OCI-LY1 (cell line): ENCODE measurements at regions not wholly inside any gene's neighbourhood (a gene's known extent, or its start where the extent isn't known, plus 50 kb on each side); places are given as distances from the start of the nearest gene placed in this dataset.

Experiments
- H2AFZ ChIP-seq: fragments of 200-600 bp; sonication (generic), shearing (Covaris generic); 2 replicates; pipeline ENCODE4 v1.6.0; 2014; ENCODE audit warnings: antibody characterized with exemption, mild to moderate bottlenecking, low read length
- H3F3A ChIP-seq: fragments of 200-600 bp; sonication (generic), shearing (Covaris generic); 2 replicates; pipeline ENCODE4 v1.6.0; 2014; ENCODE audit warnings: mild to moderate bottlenecking, antibody characterized with exemption, low read length, moderate library complexity; ENCODE audit not compliant: insufficient read depth
- H3K27ac ChIP-seq: fragments of 200-600 bp; sonication (generic); 2 replicates; pipeline ENCODE4 v1.5.1; 2014; ENCODE audit warnings: low read length, mixed run types, mild to moderate bottlenecking, low read depth; ENCODE audit not compliant: poor library complexity, severe bottlenecking
- H3K27me3 ChIP-seq: fragments of 200-600 bp; sonication (generic); 2 replicates; pipeline ENCODE4 v1.6.0; 2014; ENCODE audit warnings: antibody characterized with exemption, mild to moderate bottlenecking, low read length, moderate library complexity; ENCODE audit not compliant: insufficient read depth
- H3K36me3 ChIP-seq: fragments of 200-600 bp; sonication (generic); 2 replicates; pipeline ENCODE4 v1.6.1; 2014; ENCODE audit warnings: mild to moderate bottlenecking, antibody characterized with exemption, low read length, moderate library complexity, mixed read lengths; ENCODE audit not compliant: insufficient read depth
- H3K4me1 ChIP-seq: fragments of 200-600 bp; sonication (generic); 2 replicates; pipeline ENCODE4 v1.5.1; 2014; ENCODE audit warnings: mild to moderate bottlenecking, low read length, moderate library complexity; ENCODE audit not compliant: insufficient read depth, severe bottlenecking
- H3K4me2 ChIP-seq: fragments of 200-600 bp; sonication (generic), shearing (Covaris generic); 2 replicates; pipeline ENCODE4 v1.6.1; 2014; ENCODE audit warnings: low read length
- H3K4me3 ChIP-seq: fragments of 200-600 bp; sonication (generic); 2 replicates; pipeline ENCODE4 v1.5.1; 2014; ENCODE audit warnings: low read length, low read depth, mild to moderate bottlenecking, mixed read lengths; ENCODE audit not compliant: poor library complexity, severe bottlenecking
- H3K79me2 ChIP-seq: fragments of 200-600 bp; shearing (Covaris generic); 2 replicates; pipeline ENCODE4 v1.6.1; 2016; ENCODE audit warnings: mixed run types, low read length, mixed read lengths; ENCODE audit not compliant: insufficient read depth
- H3K9ac ChIP-seq: fragments of 200-600 bp; sonication (generic), shearing (Covaris generic); 2 replicates; pipeline ENCODE4 v1.6.1; 2014; ENCODE audit warnings: mild to moderate bottlenecking, low read length, mixed read lengths
- H3K9me2 ChIP-seq: fragments of 200-600 bp; sonication (generic), shearing (Covaris generic); 2 replicates; pipeline ENCODE4 v1.6.1; 2014; ENCODE audit warnings: low read depth, mild to moderate bottlenecking, low read length, mixed read lengths
- H3K9me3 ChIP-seq: fragments of 200-600 bp; shearing (Covaris generic); 2 replicates; pipeline ENCODE4 v1.6.1; 2014; ENCODE audit warnings: low read length, mixed read lengths
- H4K20me1 ChIP-seq: fragments of 200-600 bp; sonication (generic), shearing (Covaris generic); 2 replicates; pipeline ENCODE4 v1.6.0; 2016; ENCODE audit warnings: mild to moderate bottlenecking, low read length; ENCODE audit not compliant: insufficient read depth
- EZH2 ChIP-seq: fragments of 200-600 bp; sonication (generic), shearing (Covaris generic); IDR thresholded peaks from 2 replicates; pipeline ENCODE4 v1.8.0; 2017; ENCODE audit warnings: borderline replicate concordance, mixed run types, mild to moderate bottlenecking, antibody characterized with exemption, low read length, moderate library complexity, mixed read lengths
- TF ChIP-seq, protein P1 (sequence below): fragments of 200-600 bp; sonication (generic), shearing (Covaris generic); IDR thresholded peaks from 2 replicates; pipeline ENCODE4 v1.5.1; 2017; ENCODE audit warnings: mild to moderate bottlenecking, antibody characterized with exemption, low read length, moderate library complexity, mixed read lengths

DNA sequence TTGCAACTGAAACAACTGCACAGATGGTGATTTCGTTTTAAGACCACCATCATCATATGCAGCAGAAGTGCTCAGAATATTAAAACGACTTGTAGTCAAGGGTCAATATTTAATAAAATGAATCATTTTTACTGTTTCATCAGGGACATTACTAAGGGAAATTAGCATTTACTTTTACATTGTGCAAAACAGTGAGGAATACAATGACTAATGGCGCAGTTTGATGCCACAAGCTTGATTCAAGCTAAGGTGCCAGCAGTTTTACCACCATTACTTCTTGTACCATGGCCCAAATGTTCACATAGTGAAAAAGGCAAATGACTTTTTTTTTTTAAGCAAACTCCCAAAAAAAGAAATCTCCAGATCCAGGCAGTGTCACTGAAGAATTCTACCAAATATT, 277.4 kb upstream of the CHRNA7 start:
- H3K9me3 ChIP-seq, result no peaks in the 10 kb centered on the region
- TF ChIP-seq, protein P1, sequence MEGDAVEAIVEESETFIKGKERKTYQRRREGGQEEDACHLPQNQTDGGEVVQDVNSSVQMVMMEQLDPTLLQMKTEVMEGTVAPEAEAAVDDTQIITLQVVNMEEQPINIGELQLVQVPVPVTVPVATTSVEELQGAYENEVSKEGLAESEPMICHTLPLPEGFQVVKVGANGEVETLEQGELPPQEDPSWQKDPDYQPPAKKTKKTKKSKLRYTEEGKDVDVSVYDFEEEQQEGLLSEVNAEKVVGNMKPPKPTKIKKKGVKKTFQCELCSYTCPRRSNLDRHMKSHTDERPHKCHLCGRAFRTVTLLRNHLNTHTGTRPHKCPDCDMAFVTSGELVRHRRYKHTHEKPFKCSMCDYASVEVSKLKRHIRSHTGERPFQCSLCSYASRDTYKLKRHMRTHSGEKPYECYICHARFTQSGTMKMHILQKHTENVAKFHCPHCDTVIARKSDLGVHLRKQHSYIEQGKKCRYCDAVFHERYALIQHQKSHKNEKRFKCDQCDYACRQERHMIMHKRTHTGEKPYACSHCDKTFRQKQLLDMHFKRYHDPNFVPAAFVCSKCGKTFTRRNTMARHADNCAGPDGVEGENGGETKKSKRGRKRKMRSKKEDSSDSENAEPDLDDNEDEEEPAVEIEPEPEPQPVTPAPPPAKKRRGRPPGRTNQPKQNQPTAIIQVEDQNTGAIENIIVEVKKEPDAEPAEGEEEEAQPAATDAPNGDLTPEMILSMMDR, result no peak
- TF ChIP-seq EZH2, result no peak
- no peaks in the 10 kb centered on the region for H3K9me2 ChIP-seq
- H3K27ac ChIP-seq, result no peak overlapping the region
- H3K4me1 ChIP-seq, result no peaks in the 10 kb centered on the region
- no peaks in the 10 kb centered on the region for H3K79me2 ChIP-seq
- no peaks in the 10 kb centered on the region for H3K36me3 ChIP-seq
- no peak overlapping the region for H3K4me3 ChIP-seq
- H3K4me2 ChIP-seq, result no peak overlapping the region
- H3K27me3 ChIP-seq, result no peaks in the 10 kb centered on the region
- no peak overlapping the region for H2AFZ ChIP-seq
- H3K9ac ChIP-seq, result no peak overlapping the region
- H4K20me1 ChIP-seq, result no peaks in the 10 kb centered on the region
- H3F3A ChIP-seq, result no peaks in the 10 kb centered on the region

DNA sequence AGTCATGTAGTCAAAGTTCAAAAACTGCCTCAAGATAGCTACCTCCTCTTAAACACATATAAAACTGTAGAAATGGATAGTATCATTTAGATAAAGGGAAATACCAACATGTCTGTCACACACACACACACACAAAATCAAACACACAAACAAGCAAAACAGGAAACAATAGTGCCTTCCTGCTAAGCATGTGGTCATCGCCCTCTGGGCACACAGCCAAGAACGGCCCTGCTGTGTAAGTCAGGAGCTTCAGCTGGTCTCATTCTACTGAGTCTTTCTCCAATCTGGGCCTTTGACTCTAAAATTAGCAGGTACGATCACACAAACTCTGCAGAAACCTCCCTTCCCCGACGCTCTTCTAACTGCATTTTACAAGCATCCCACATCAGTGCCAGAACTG, 272.2 kb upstream of the CHRNA7 start:
- H2AFZ ChIP-seq, result no peak overlapping the region
- no peaks in the 10 kb centered on the region for H3K4me1 ChIP-seq
- no peak for TF ChIP-seq EZH2
- TF ChIP-seq, protein P1, result no peak
- H4K20me1 ChIP-seq, result no peaks in the 10 kb centered on the region
- no peaks in the 10 kb centered on the region for H3K9me2 ChIP-seq
- H3K27me3 ChIP-seq, result no peaks in the 10 kb centered on the region
- H3F3A ChIP-seq, result no peaks in the 10 kb centered on the region
- no peaks in the 10 kb centered on the region for H3K9me3 ChIP-seq
- no peak overlapping the region for H3K4me3 ChIP-seq
- H3K79me2 ChIP-seq, result no peaks in the 10 kb centered on the region
- no peak overlapping the region for H3K9ac ChIP-seq
- no peak overlapping the region for H3K27ac ChIP-seq
- H3K36me3 ChIP-seq, result no peaks in the 10 kb centered on the region
- no peak overlapping the region for H3K4me2 ChIP-seq

DNA sequence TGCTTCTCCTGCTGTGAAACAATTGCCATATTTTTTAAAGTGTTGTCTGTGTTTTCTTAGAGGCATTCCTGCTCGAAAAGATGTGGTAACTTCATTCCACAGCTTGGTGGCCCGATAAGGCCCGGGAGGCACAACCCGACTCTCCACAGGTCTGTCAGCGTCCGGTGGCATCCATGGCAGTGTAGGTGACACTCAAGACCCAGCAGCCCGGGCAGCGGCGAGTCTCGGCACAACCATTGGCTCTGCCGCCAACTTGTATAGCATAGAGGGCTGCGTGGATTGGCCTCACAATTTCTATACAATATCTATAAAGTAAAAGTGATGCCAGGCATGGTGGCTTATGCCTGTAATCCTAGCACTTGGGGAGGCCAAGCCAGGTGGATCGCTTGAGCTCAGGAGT, 262.3 kb upstream of the CHRNA7 start:
- H3K9me2 ChIP-seq, result no peaks in the 10 kb centered on the region
- no peaks in the 10 kb centered on the region for H4K20me1 ChIP-seq
- H3K79me2 ChIP-seq, result no peaks in the 10 kb centered on the region
- no peak for TF ChIP-seq EZH2
- TF ChIP-seq, protein P1, result no peak
- H3K4me3 ChIP-seq, result no peak overlapping the region
- no peaks in the 10 kb centered on the region for H3K36me3 ChIP-seq
- no peaks in the 10 kb centered on the region for H3K27me3 ChIP-seq
- no peak overlapping the region for H3K9ac ChIP-seq
- no peak overlapping the region for H3K27ac ChIP-seq
- H3F3A ChIP-seq, result no peaks in the 10 kb centered on the region
- no peaks in the 10 kb centered on the region for H3K9me3 ChIP-seq
- H2AFZ ChIP-seq, result no peak overlapping the region
- H3K4me2 ChIP-seq, result no peak overlapping the region
- no peaks in the 10 kb centered on the region for H3K4me1 ChIP-seq
